PC-9 (cell line): ENCODE measurements at regions not wholly inside any gene's neighbourhood (a gene's known extent, or its start where the extent isn't known, plus 50 kb on each side); places are given as distances from the start of the nearest gene placed in this dataset.

Source experiments
- EZH2 ChIP-seq: fragments of 200-600 bp; sonication (generic); IDR thresholded peaks from 2 replicates; pipeline ENCODE4 v1.8.0; 2017; ENCODE audit warnings: antibody characterized with exemption, low read depth
- TF ChIP-seq, protein P1 (sequence below): fragments of 200-600 bp; sonication (generic); conservative IDR thresholded peaks from 2 replicates; pipeline ENCODE4 v1.6.1; 2017; ENCODE audit warnings: mixed run types, antibody characterized with exemption, mild to moderate bottlenecking, moderate library complexity

DNA sequence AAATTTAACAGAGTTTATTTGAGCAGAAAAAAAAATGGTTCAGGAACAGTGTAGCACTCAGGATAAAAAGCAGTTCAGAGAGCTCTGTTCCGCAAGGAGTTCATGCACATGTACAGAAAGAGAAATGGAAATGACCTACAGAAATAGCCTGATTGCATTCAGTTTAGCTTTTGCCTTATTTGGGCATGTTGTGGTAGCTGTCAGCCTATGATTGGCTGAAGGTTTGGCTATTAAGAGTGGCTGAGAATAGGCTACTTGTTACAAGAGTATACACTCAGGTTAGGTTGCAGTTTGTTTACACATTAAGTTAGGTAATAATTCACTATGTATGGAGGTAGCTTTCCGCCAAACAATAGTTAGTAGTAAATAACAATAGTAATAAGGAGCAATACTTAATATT, 511.0 kb upstream of the TMPRSS15 start:
- TF ChIP-seq, protein P1, sequence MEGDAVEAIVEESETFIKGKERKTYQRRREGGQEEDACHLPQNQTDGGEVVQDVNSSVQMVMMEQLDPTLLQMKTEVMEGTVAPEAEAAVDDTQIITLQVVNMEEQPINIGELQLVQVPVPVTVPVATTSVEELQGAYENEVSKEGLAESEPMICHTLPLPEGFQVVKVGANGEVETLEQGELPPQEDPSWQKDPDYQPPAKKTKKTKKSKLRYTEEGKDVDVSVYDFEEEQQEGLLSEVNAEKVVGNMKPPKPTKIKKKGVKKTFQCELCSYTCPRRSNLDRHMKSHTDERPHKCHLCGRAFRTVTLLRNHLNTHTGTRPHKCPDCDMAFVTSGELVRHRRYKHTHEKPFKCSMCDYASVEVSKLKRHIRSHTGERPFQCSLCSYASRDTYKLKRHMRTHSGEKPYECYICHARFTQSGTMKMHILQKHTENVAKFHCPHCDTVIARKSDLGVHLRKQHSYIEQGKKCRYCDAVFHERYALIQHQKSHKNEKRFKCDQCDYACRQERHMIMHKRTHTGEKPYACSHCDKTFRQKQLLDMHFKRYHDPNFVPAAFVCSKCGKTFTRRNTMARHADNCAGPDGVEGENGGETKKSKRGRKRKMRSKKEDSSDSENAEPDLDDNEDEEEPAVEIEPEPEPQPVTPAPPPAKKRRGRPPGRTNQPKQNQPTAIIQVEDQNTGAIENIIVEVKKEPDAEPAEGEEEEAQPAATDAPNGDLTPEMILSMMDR: no peak
- no peak for TF ChIP-seq EZH2
